GM20000 (cell line): ENCODE measurements at regions not wholly inside any gene's neighbourhood (a gene's known extent, or its start where the extent isn't known, plus 50 kb on each side); places are given as distances from the start of the nearest gene placed in this dataset.

Experiments used
- DNase-seq: peaks from one replicate; pipeline ENCODE4 v3.0.0; 2012; ENCODE audit warnings: low spot score
- TF ChIP-seq, protein P1 (sequence below): IDR thresholded peaks from 2 replicates; pipeline ENCODE4 v1.5.1; 2012; ENCODE audit warnings: mild to moderate bottlenecking, control low read depth; ENCODE audit errors: extremely low read depth, missing control alignments

- no peak for DNase-seq
- TF ChIP-seq, protein P1, sequence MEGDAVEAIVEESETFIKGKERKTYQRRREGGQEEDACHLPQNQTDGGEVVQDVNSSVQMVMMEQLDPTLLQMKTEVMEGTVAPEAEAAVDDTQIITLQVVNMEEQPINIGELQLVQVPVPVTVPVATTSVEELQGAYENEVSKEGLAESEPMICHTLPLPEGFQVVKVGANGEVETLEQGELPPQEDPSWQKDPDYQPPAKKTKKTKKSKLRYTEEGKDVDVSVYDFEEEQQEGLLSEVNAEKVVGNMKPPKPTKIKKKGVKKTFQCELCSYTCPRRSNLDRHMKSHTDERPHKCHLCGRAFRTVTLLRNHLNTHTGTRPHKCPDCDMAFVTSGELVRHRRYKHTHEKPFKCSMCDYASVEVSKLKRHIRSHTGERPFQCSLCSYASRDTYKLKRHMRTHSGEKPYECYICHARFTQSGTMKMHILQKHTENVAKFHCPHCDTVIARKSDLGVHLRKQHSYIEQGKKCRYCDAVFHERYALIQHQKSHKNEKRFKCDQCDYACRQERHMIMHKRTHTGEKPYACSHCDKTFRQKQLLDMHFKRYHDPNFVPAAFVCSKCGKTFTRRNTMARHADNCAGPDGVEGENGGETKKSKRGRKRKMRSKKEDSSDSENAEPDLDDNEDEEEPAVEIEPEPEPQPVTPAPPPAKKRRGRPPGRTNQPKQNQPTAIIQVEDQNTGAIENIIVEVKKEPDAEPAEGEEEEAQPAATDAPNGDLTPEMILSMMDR, result no peak
These were observed 602.5 kb upstream of the ARGLU1 start for GRCh38 chr13:107170270-107170931.

- DNase-seq, result no peak
- TF ChIP-seq, protein P1, result no peak
These were observed 589.3 kb upstream of the ARGLU1 start for GRCh38 chr13:107157271-107157670.

- TF ChIP-seq, protein P1, result no peak
- DNase-seq, result no peak
These were observed 576.5 kb upstream of the ARGLU1 start for GRCh38 chr13:107144432-107144831.

DNA sequence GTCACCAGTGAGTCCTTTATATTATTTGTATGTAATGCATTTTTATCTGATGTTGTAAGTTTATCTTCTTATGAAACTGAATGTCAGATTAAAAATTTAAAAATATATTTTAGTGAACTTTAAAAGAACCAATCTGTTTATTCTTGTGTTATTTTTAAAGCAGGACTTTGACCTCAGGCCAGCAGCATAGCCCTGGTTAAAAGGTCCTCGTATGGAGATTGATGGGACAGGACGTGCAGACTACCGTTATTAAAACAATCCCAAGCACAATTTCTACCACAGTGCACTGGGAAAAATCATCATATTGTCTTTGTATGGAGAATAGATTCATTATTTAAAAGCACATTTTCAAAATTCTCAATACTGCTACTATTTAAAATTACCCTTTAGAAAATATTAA is 573.8 kb upstream of the ARGLU1 start:
- no peak for DNase-seq
- TF ChIP-seq, protein P1, result no peak

DNA sequence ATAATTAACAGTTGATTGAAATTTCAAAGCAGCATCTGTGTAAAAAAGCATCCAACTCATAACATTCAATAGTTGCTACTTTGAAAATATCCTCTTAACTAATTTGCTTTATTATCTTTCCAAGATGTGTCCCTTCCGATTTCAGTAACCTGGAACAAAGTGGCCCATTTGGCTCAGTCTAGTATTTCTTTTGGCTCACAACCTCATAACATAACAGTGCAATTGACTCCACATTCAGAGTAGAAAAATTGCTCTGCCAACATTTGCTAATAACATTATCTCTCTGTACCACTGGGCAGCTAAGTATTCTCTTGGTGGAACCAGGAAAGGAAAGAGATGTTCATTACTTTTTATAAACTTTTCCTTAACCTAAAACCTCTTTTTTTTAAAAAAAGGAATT is 571.1 kb upstream of the ARGLU1 start:
- no peak for DNase-seq
- TF ChIP-seq, protein P1, result no peak

GRCh38 chr13:107138486-107138885 is 570.5 kb upstream of the ARGLU1 start:
- TF ChIP-seq, protein P1, result no peak
- DNase-seq, result no peak

DNA sequence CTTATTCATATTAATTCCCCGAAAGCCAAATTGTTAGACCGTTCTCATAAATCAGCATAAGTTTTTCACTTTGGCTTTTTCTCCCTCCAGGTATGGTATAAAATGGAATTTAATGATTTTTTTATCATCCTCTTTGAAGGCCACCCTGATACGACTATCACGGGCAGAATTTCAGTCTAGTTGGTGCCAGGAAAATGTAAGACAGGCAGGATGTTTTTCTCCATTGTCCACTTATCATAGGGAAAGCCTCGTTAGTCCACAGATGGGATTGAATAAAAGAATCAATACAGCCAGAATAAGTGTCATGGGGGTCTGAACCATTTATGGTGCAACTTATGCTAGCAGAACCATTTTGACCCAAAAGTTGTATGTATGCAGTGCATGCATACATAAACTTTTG is 566.0 kb upstream of the ARGLU1 start:
- TF ChIP-seq, protein P1, result no peak

More for the DNA sequence above, 566.0 kb upstream of the ARGLU1 start:
- DNase-seq, result no peak
